ENCODE measurements at regions not wholly inside any gene's neighbourhood (a gene's known extent, or its start where the extent isn't known, plus 50 kb on each side); places are given as distances from the start of the nearest gene placed in this dataset.

- TF ChIP-seq CTCF (IDR thresholded peaks at IDR 0.05) (no peak), POLR2A (IDR thresholded peaks at IDR 0.05) (no peak)
Measured at GRCh38 chr2:64786343-64787018, 132.8 kb upstream of the SERTAD2 start.
